ENCODE measurements at regions not wholly inside any gene's neighbourhood (a gene's known extent, or its start where the extent isn't known, plus 50 kb on each side); places are given as distances from the start of the nearest gene placed in this dataset.

GRCh38 chr5:98363157-98363556 lies 410.3 kb upstream of the RGMB start:
- TF ChIP-seq, protein P1, sequence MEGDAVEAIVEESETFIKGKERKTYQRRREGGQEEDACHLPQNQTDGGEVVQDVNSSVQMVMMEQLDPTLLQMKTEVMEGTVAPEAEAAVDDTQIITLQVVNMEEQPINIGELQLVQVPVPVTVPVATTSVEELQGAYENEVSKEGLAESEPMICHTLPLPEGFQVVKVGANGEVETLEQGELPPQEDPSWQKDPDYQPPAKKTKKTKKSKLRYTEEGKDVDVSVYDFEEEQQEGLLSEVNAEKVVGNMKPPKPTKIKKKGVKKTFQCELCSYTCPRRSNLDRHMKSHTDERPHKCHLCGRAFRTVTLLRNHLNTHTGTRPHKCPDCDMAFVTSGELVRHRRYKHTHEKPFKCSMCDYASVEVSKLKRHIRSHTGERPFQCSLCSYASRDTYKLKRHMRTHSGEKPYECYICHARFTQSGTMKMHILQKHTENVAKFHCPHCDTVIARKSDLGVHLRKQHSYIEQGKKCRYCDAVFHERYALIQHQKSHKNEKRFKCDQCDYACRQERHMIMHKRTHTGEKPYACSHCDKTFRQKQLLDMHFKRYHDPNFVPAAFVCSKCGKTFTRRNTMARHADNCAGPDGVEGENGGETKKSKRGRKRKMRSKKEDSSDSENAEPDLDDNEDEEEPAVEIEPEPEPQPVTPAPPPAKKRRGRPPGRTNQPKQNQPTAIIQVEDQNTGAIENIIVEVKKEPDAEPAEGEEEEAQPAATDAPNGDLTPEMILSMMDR (IDR thresholded peaks at IDR 0.05; ENCODE audit: poor library complexity, severe bottlenecking), result no peak
- TF ChIP-seq RAD21 (conservative IDR thresholded peaks at IDR 0.05) (no peak), TAF1 (IDR thresholded peaks at IDR 0.05; ENCODE audit: low read depth) (no peak), POLR2AphosphoS5 (IDR thresholded peaks at IDR 0.05) (no peak), EP300 (conservative IDR thresholded peaks at IDR 0.05; ENCODE audit: poor library complexity, severe bottlenecking) (no peak), MXI1 (conservative IDR thresholded peaks at IDR 0.05; ENCODE audit: poor library complexity, severe bottlenecking) (no peak), EZH2 (IDR thresholded peaks at IDR 0.05; ENCODE audit: borderline replicate concordance, insufficient read depth, low read length, poor library complexity, severe bottlenecking) (no peak)
